ENCODE measurements at regions not wholly inside any gene's neighbourhood (a gene's known extent, or its start where the extent isn't known, plus 50 kb on each side); places are given as distances from the start of the nearest gene placed in this dataset.

GRCh38 chr16:63742150-63742549 is 1379.7 kb downstream of the CDH11 start:
- H2AFZ ChIP-seq (ENCODE audit: low read length): no peak overlapping the region
- H3K9me2 ChIP-seq (replicated peaks; ENCODE audit: insufficient read depth, low read length): no peaks in the 10 kb centered on the region
- H3K9ac ChIP-seq (ENCODE audit: low read length): no peak overlapping the region
- H3F3A ChIP-seq (ENCODE audit: insufficient read depth, low read length): no peaks in the 10 kb centered on the region
- no peaks in the 10 kb centered on the region for H3K36me3 ChIP-seq (replicated peaks; ENCODE audit: insufficient read depth, low read length)
- no peak for DNase-seq
- H3K27me3 ChIP-seq (replicated peaks; ENCODE audit: insufficient read depth, low read length): no peaks in the 10 kb centered on the region
- H3K4me1 ChIP-seq (ENCODE audit: low read length): no peaks in the 10 kb centered on the region
- H4K20me1 ChIP-seq (ENCODE audit: insufficient read depth, low read length): no peaks in the 10 kb centered on the region
- no peak overlapping the region for H3K27ac ChIP-seq (ENCODE audit: low read length)
- no peaks in the 10 kb centered on the region for H3K79me2 ChIP-seq (ENCODE audit: low read length)
- no peak overlapping the region for H3K4me2 ChIP-seq (ENCODE audit: low read depth, low read length)
- no peak overlapping the region for H3K4me3 ChIP-seq (ENCODE audit: low read length)
- no peaks in the 10 kb centered on the region for H3K9me3 ChIP-seq (replicated peaks; ENCODE audit: insufficient read depth, low read length)
- no peak for TF ChIP-seq EZH2 (optimal IDR thresholded peaks at IDR 0.05; ENCODE audit: low read depth, low read length)
- TF ChIP-seq, protein P1, sequence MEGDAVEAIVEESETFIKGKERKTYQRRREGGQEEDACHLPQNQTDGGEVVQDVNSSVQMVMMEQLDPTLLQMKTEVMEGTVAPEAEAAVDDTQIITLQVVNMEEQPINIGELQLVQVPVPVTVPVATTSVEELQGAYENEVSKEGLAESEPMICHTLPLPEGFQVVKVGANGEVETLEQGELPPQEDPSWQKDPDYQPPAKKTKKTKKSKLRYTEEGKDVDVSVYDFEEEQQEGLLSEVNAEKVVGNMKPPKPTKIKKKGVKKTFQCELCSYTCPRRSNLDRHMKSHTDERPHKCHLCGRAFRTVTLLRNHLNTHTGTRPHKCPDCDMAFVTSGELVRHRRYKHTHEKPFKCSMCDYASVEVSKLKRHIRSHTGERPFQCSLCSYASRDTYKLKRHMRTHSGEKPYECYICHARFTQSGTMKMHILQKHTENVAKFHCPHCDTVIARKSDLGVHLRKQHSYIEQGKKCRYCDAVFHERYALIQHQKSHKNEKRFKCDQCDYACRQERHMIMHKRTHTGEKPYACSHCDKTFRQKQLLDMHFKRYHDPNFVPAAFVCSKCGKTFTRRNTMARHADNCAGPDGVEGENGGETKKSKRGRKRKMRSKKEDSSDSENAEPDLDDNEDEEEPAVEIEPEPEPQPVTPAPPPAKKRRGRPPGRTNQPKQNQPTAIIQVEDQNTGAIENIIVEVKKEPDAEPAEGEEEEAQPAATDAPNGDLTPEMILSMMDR (IDR thresholded peaks at IDR 0.05; ENCODE audit: low read length): no peak
- no peak for TF ChIP-seq EZH2phosphoT487 (IDR thresholded peaks at IDR 0.05; ENCODE audit: low read length)

- Histone ChIP-seq H3K9ac (ENCODE audit: low read length) (no peak overlapping the region), H4K20me1 (ENCODE audit: insufficient read depth, low read length) (no peaks in the 10 kb centered on the region), H3K79me2 (ENCODE audit: low read length) (no peaks in the 10 kb centered on the region), H2AFZ (ENCODE audit: low read length) (no peak overlapping the region), H3K9me3 (replicated peaks; ENCODE audit: insufficient read depth, low read length) (no peaks in the 10 kb centered on the region), H3K4me2 (ENCODE audit: low read depth, low read length) (no peak overlapping the region), H3K9me2 (replicated peaks; ENCODE audit: insufficient read depth, low read length) (no peaks in the 10 kb centered on the region), H3K4me1 (ENCODE audit: low read length) (no peaks in the 10 kb centered on the region), H3K36me3 (replicated peaks; ENCODE audit: insufficient read depth, low read length) (no peaks in the 10 kb centered on the region), H3K27me3 (replicated peaks; ENCODE audit: insufficient read depth, low read length) (no peaks in the 10 kb centered on the region), H3K4me3 (ENCODE audit: low read length) (no peak overlapping the region), H3K27ac (ENCODE audit: low read length) (no peak overlapping the region), H3F3A (ENCODE audit: insufficient read depth, low read length) (no peaks in the 10 kb centered on the region)
- DNase-seq: no peak
- no peak for TF ChIP-seq EZH2phosphoT487 (IDR thresholded peaks at IDR 0.05; ENCODE audit: low read length)
- TF ChIP-seq, protein P1 (IDR thresholded peaks at IDR 0.05; ENCODE audit: low read length): no peak
- TF ChIP-seq EZH2 (optimal IDR thresholded peaks at IDR 0.05; ENCODE audit: low read depth, low read length): no peak
These were observed 1384.2 kb downstream of the CDH11 start for GRCh38 chr16:63737633-63738032.

- no peak overlapping the region for H3K4me3 ChIP-seq (ENCODE audit: low read length)
- no peak overlapping the region for H2AFZ ChIP-seq (ENCODE audit: low read length)
- no peaks in the 10 kb centered on the region for H3K9me3 ChIP-seq (replicated peaks; ENCODE audit: insufficient read depth, low read length)
- no peaks in the 10 kb centered on the region for H3K27me3 ChIP-seq (replicated peaks; ENCODE audit: insufficient read depth, low read length)
- TF ChIP-seq EZH2phosphoT487 (IDR thresholded peaks at IDR 0.05; ENCODE audit: low read length) (no peak), EZH2 (optimal IDR thresholded peaks at IDR 0.05; ENCODE audit: low read depth, low read length) (no peak)
- TF ChIP-seq, protein P1 (IDR thresholded peaks at IDR 0.05; ENCODE audit: low read length): no peak
- no peak for DNase-seq
- no peak overlapping the region for H3K27ac ChIP-seq (ENCODE audit: low read length)
- no peaks in the 10 kb centered on the region for H3K36me3 ChIP-seq (replicated peaks; ENCODE audit: insufficient read depth, low read length)
- H3K4me1 ChIP-seq (ENCODE audit: low read length): no peaks in the 10 kb centered on the region
- H3F3A ChIP-seq (ENCODE audit: insufficient read depth, low read length): no peaks in the 10 kb centered on the region
- no peak overlapping the region for H3K9ac ChIP-seq (ENCODE audit: low read length)
- no peaks in the 10 kb centered on the region for H3K9me2 ChIP-seq (replicated peaks; ENCODE audit: insufficient read depth, low read length)
- H4K20me1 ChIP-seq (ENCODE audit: insufficient read depth, low read length): no peaks in the 10 kb centered on the region
- no peaks in the 10 kb centered on the region for H3K79me2 ChIP-seq (ENCODE audit: low read length)
- H3K4me2 ChIP-seq (ENCODE audit: low read depth, low read length): no peak overlapping the region
These were observed 1386.4 kb downstream of the CDH11 start for GRCh38 chr16:63735456-63735855.
